ENCODE measurements at regions not wholly inside any gene's neighbourhood (a gene's known extent, or its start where the extent isn't known, plus 50 kb on each side); places are given as distances from the start of the nearest gene placed in this dataset.

- TF ChIP-seq, protein P1, sequence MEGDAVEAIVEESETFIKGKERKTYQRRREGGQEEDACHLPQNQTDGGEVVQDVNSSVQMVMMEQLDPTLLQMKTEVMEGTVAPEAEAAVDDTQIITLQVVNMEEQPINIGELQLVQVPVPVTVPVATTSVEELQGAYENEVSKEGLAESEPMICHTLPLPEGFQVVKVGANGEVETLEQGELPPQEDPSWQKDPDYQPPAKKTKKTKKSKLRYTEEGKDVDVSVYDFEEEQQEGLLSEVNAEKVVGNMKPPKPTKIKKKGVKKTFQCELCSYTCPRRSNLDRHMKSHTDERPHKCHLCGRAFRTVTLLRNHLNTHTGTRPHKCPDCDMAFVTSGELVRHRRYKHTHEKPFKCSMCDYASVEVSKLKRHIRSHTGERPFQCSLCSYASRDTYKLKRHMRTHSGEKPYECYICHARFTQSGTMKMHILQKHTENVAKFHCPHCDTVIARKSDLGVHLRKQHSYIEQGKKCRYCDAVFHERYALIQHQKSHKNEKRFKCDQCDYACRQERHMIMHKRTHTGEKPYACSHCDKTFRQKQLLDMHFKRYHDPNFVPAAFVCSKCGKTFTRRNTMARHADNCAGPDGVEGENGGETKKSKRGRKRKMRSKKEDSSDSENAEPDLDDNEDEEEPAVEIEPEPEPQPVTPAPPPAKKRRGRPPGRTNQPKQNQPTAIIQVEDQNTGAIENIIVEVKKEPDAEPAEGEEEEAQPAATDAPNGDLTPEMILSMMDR (IDR thresholded peaks at IDR 0.05) = no peak
- TF ChIP-seq POLR2A (IDR thresholded peaks at IDR 0.05) = no peak
Observed at GRCh38 chr13:44068169-44068568, 188.5 kb downstream of the LACC1 start.

All from tibial nerve (tissue), 3 donors.